ENCODE measurements at regions not wholly inside any gene's neighbourhood (a gene's known extent, or its start where the extent isn't known, plus 50 kb on each side); places are given as distances from the start of the nearest gene placed in this dataset.

DNA sequence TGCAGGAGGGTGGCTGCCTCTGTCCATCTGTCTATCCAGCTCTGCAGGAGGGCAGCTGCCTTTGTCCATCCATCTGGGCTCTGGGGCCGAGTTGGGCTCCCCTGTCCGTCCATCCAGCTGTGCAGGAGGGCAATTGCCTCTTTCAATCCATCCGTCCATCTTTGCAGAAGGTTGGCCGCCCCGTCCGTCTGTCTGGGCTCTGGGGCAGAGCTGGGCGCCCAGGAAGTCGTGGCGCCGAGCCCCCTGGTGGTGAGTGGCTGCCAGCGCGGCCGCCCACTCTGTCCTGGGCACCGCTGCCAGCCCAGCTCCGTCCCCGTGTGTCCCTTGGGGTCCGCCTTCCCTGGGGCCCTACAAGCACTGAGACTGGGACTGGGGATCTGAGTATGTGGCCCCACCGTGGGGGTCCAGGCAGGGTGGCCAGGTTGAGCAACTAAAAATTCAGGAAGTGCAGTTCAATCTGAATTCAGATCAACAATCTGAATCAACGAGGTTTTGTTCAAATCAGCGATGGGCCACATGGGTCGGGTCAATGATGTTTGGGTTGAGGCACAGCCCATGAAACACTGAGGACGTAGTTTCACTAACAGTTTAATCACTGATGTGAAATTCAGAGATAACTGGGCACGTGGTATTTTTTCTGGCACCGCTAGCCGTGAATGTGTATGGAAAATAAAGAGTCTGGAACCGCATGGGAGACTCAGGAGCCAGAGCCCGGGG is 99.1 kb upstream of the ACTRT2 start:
- CTCF ChIA-PET = no interaction called here
- no peak for DNase-seq (ENCODE audit: unreplicated experiment)
- Mint-ChIP-seq H3K36me3 (ENCODE audit: insufficient read depth, unreplicated experiment) (peaks cover 2% of the 10 kb centered on the region), H3K4me1 (ENCODE audit: insufficient read depth, unreplicated experiment) (no peaks in the 10 kb centered on the region), H3K4me3 (ENCODE audit: unreplicated experiment) (no peak overlapping the region), H3K9me3 (ENCODE audit: unreplicated experiment) (no peaks in the 10 kb centered on the region), H3K27me3 (ENCODE audit: insufficient read depth, unreplicated experiment) (no peaks in the 10 kb centered on the region), H3K27ac (ENCODE audit: low read depth, unreplicated experiment) (no peak overlapping the region)
- intact Hi-C loops (cut with micrococcal nuclease) = no loop called here
- POLR2A ChIA-PET = no interaction called here
- TF ChIP-seq, protein P1, sequence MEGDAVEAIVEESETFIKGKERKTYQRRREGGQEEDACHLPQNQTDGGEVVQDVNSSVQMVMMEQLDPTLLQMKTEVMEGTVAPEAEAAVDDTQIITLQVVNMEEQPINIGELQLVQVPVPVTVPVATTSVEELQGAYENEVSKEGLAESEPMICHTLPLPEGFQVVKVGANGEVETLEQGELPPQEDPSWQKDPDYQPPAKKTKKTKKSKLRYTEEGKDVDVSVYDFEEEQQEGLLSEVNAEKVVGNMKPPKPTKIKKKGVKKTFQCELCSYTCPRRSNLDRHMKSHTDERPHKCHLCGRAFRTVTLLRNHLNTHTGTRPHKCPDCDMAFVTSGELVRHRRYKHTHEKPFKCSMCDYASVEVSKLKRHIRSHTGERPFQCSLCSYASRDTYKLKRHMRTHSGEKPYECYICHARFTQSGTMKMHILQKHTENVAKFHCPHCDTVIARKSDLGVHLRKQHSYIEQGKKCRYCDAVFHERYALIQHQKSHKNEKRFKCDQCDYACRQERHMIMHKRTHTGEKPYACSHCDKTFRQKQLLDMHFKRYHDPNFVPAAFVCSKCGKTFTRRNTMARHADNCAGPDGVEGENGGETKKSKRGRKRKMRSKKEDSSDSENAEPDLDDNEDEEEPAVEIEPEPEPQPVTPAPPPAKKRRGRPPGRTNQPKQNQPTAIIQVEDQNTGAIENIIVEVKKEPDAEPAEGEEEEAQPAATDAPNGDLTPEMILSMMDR (IDR thresholded peaks at IDR 0.05; ENCODE audit: unreplicated experiment) = no peak
- BruUV-seq (replicated peaks) = no TSS peak

GRCh38 chr1:2923351-2923750 is 97.9 kb upstream of the ACTRT2 start:
- BruUV-seq (replicated peaks) = no TSS peak
- TF ChIP-seq, protein P1 (IDR thresholded peaks at IDR 0.05; ENCODE audit: unreplicated experiment) = no peak
- H3K4me1 Mint-ChIP-seq (ENCODE audit: insufficient read depth, unreplicated experiment) = no peaks in the 10 kb centered on the region
- ChIA-PET POLR2A (no interaction called here), CTCF (no interaction called here)
- H3K9me3 Mint-ChIP-seq (ENCODE audit: unreplicated experiment) = peaks cover 6% of the 10 kb centered on the region
- no peak overlapping the region for H3K4me3 Mint-ChIP-seq (ENCODE audit: unreplicated experiment)
- no peaks in the 10 kb centered on the region for H3K27me3 Mint-ChIP-seq (ENCODE audit: insufficient read depth, unreplicated experiment)
- DNase-seq (ENCODE audit: unreplicated experiment) = no peak
- intact Hi-C loops (cut with micrococcal nuclease) = no loop called here
- H3K27ac Mint-ChIP-seq (ENCODE audit: low read depth, unreplicated experiment) = no peak overlapping the region
- H3K36me3 Mint-ChIP-seq (ENCODE audit: insufficient read depth, unreplicated experiment) = no peaks in the 10 kb centered on the region

- CTCF ChIA-PET = no interaction called here
- Mint-ChIP-seq H3K36me3 (ENCODE audit: insufficient read depth, unreplicated experiment) (no peaks in the 10 kb centered on the region), H3K27me3 (ENCODE audit: insufficient read depth, unreplicated experiment) (no peaks in the 10 kb centered on the region), H3K9me3 (ENCODE audit: unreplicated experiment) (peaks cover 6% of the 10 kb centered on the region), H3K4me3 (ENCODE audit: unreplicated experiment) (no peak overlapping the region), H3K4me1 (ENCODE audit: insufficient read depth, unreplicated experiment) (no peaks in the 10 kb centered on the region), H3K27ac (ENCODE audit: low read depth, unreplicated experiment) (no peak overlapping the region)
- POLR2A ChIA-PET = no interaction called here
- BruUV-seq (replicated peaks) = no TSS peak
- intact Hi-C loops (cut with micrococcal nuclease) = no loop called here
- no peak for DNase-seq (ENCODE audit: unreplicated experiment)
- TF ChIP-seq, protein P1 (IDR thresholded peaks at IDR 0.05; ENCODE audit: unreplicated experiment) = no peak
Measured at GRCh38 chr1:2925291-2925690, 96.0 kb upstream of the ACTRT2 start.

DNA sequence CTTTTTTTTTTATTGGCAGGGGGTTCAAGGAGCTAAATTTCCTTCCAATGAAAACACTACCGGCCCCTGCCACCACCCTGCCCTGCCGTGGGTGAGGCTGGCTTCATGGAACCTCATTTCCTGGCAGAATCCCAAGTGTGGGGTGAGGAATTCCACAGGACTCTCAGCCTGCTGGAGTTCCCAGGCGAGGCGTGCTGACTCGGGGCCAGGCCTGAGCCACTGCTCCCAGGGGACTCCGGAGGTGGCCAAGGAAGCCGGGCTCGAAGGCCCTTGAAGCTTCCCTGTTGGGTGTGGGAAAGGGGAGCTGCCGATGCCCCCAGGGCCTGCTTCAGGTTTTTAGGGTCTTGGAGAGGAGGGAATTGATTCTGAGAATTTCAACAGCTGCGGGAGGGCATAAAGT is 95.3 kb upstream of the ACTRT2 start:
- no peak overlapping the region for H3K27ac Mint-ChIP-seq (ENCODE audit: low read depth, unreplicated experiment)
- intact Hi-C loops (cut with micrococcal nuclease) = no loop called here
- CTCF ChIA-PET = interaction anchor here (0.7 kb wide), 1 partner anchor 683 kb away, joined by 3 read pairs; no protein-coding TSS in a partner anchor
- H3K4me3 Mint-ChIP-seq (ENCODE audit: unreplicated experiment) = no peak overlapping the region
- TF ChIP-seq, protein P1 (IDR thresholded peaks at IDR 0.05; ENCODE audit: unreplicated experiment) = no peak
- H3K9me3 Mint-ChIP-seq (ENCODE audit: unreplicated experiment) = peaks cover 6% of the 10 kb centered on the region
- no peaks in the 10 kb centered on the region for H3K4me1 Mint-ChIP-seq (ENCODE audit: insufficient read depth, unreplicated experiment)
- POLR2A ChIA-PET = no interaction called here
- no peaks in the 10 kb centered on the region for H3K27me3 Mint-ChIP-seq (ENCODE audit: insufficient read depth, unreplicated experiment)
- BruUV-seq (replicated peaks) = no TSS peak
- DNase-seq (ENCODE audit: unreplicated experiment) = no peak
- H3K36me3 Mint-ChIP-seq (ENCODE audit: insufficient read depth, unreplicated experiment) = no peaks in the 10 kb centered on the region

Data from MCF 10A (cell line).